GM12878 (cell line): ENCODE measurements at regions not wholly inside any gene's neighbourhood (a gene's known extent, or its start where the extent isn't known, plus 50 kb on each side); places are given as distances from the start of the nearest gene placed in this dataset.

ENCODE experiments used
- ATAC-seq: fragments of 200-7000 bp; cut with Tn5 transposase; 3 replicates; pipeline ENCODE4 v1.9.1; 2020; ENCODE audit warnings: mild to moderate bottlenecking, moderate library complexity
- BruUV-seq: library from RNA; stranded (reverse); fragments of 400-500 nt; replicated peaks from 2 replicates; lab custom pipeline; 2021; lab: Mats Ljungman, UMichigan
- CTCF ChIA-PET: fragments of 300-600 bp; sonication (Branson Sonifier 250); formaldehyde crosslinking; extraction: SDS; loops from one replicate; lab custom pipeline; 2021; ENCODE audit warnings: inconsistent platforms; lab: Yijun Ruan, JAX
- POLR2A ChIA-PET: fragments of 350-600 bp; formaldehyde crosslinking; extraction: SDS; loops from one replicate; lab custom pipeline; 2021; ENCODE audit warnings: inconsistent platforms; lab: Charles Lee
- RAD21 ChIA-PET: fragments of 300-600 bp; sonication (Branson Sonifier 250); formaldehyde crosslinking; loops from one replicate; lab custom pipeline; 2023; ENCODE audit warnings: antibody characterized with exemption; ENCODE audit not compliant: unreplicated experiment; lab: Charles Lee
- SMC1A ChIA-PET: fragments of 300-600 bp; sonication (Branson Sonifier 250); formaldehyde crosslinking; loops from one replicate; lab custom pipeline; 2023; ENCODE audit not compliant: unreplicated experiment, uncharacterized antibody; lab: Charles Lee
- DNase-seq: peaks from one replicate; pipeline ENCODE4 v3.0.0-alpha.2; 2011; ENCODE audit warnings: low read depth, low spot score
- FAIRE-seq: peaks from 3 replicates; lab custom pipeline; 2011; peaks lifted over from hg19 to GRCh38; lab: Jason Lieb, UNC
- H2AFZ ChIP-seq: 2 replicates; pipeline ENCODE4 v1.6.0; 2011; ENCODE audit warnings: low read depth, low read length, control low read depth; ENCODE audit not compliant: control insufficient read depth
- H3K27ac ChIP-seq: 2 replicates; pipeline ENCODE4 v1.5.1; 2011; ENCODE audit warnings: control low read depth; ENCODE audit not compliant: control insufficient read depth, insufficient read depth
- H3K27me3 ChIP-seq, 2 experiments: replicated peaks in 1 of 2; 2 replicates each; pipeline versions ENCODE4 v1.6.0 to v1.6.1; 2011; ENCODE audit warnings: low read length in 1 of 2; ENCODE audit not compliant: control insufficient read depth in 2 of 2, insufficient read depth in 2 of 2
- H3K36me3 ChIP-seq, 2 experiments: 2 replicates each; pipeline ENCODE4 v1.5.1; 2011; ENCODE audit warnings: low read length in 1 of 2; ENCODE audit not compliant: control insufficient read depth in 2 of 2, insufficient read depth in 2 of 2
- H3K4me1 ChIP-seq: 2 replicates; pipeline ENCODE4 v1.6.1; 2011; ENCODE audit warnings: mild to moderate bottlenecking, low read length, moderate library complexity, mixed read lengths; ENCODE audit not compliant: control insufficient read depth, insufficient read depth
- H3K4me2 ChIP-seq: 2 replicates; pipeline ENCODE4 v1.6.0; 2011; ENCODE audit warnings: control low read depth; ENCODE audit not compliant: control insufficient read depth, insufficient read depth
- H3K4me3 ChIP-seq: fragments of 200-600 bp; sonication (generic); 2 replicates; pipeline ENCODE4 v1.5.1; 2016
- H3K79me2 ChIP-seq: 2 replicates; pipeline ENCODE4 v1.6.0; 2011; ENCODE audit warnings: low read length; ENCODE audit not compliant: control insufficient read depth, insufficient read depth
- H3K9ac ChIP-seq: 2 replicates; pipeline ENCODE4 v1.8.0; 2011; ENCODE audit warnings: low read length, control low read depth, mixed read lengths; ENCODE audit not compliant: control insufficient read depth, insufficient read depth
- H3K9me3 ChIP-seq: replicated peaks from 3 replicates; pipeline ENCODE4 v1.5.1; 2011; ENCODE audit warnings: mild to moderate bottlenecking, low read length; ENCODE audit not compliant: control insufficient read depth, insufficient read depth
- H4K20me1 ChIP-seq: 2 replicates; pipeline ENCODE4 v1.6.0; 2011; ENCODE audit not compliant: control insufficient read depth, insufficient read depth
- BHLHE40 ChIP-seq, 2 experiments: fragments of 450-650 bp in 1 of 2; IDR thresholded peaks; 2 replicates each; pipeline ENCODE4 v1.6.1; 2011 to 2017; ENCODE audit warnings: low read depth in 2 of 2, borderline replicate concordance in 1 of 2, improper control_type of control experiment in 1 of 2, low read length in 1 of 2, mild to moderate bottlenecking in 1 of 2
- GATAD2B ChIP-seq: fragments of 450-650 bp; conservative IDR thresholded peaks from 2 replicates; pipeline ENCODE4 v1.6.1; 2017; ENCODE audit warnings: low read depth, mild to moderate bottlenecking, moderate library complexity
- PAX5 ChIP-seq: IDR thresholded peaks from 2 replicates; pipeline ENCODE4 v1.6.1; 2011; ENCODE audit warnings: low read depth, low read length, borderline replicate concordance
- RFX5 ChIP-seq: IDR thresholded peaks from 2 replicates; pipeline ENCODE4 v1.6.1; 2011; ENCODE audit warnings: low read depth, low read length, improper control_type of control experiment
- SMAD1 ChIP-seq: fragments of 450-650 bp; IDR thresholded peaks from 2 replicates; pipeline ENCODE4 v1.6.1; 2018; ENCODE audit warnings: mild to moderate bottlenecking, low read depth; ENCODE audit not compliant: partially characterized antibody
- SUZ12 ChIP-seq: fragments of 200-600 bp; sonication (generic); IDR thresholded peaks from one replicate; pipeline ENCODE4 v1.6.1; 2018; ENCODE audit warnings: antibody characterized with exemption, mild to moderate bottlenecking; ENCODE audit not compliant: unreplicated experiment
- ZNF207 ChIP-seq: fragments of 450-650 bp; IDR thresholded peaks from 2 replicates; pipeline ENCODE4 v1.6.1; 2014; ENCODE audit warnings: antibody characterized with exemption, mild to moderate bottlenecking, borderline replicate concordance
- ZNF217 ChIP-seq: fragments of 450-650 bp; IDR thresholded peaks from 2 replicates; pipeline ENCODE4 v1.6.1; 2017; ENCODE audit warnings: antibody characterized with exemption, mild to moderate bottlenecking
- WGBS: methylation state at CpG from one replicate; pipeline ENCODE4 v1.1.6; 2016; ENCODE audit warnings: low lambda C conversion rate; ENCODE audit not compliant: insufficient replicate concordance, insufficient coverage; ENCODE audit errors: missing lambda C conversion rate; 5-methylcytosine and 5-hydroxymethylcytosine counted together
- in situ Hi-C: fragments of 300-500 bp; cut with MboI; formaldehyde crosslinking; loops from 9 replicates; pipeline ENCODE4 v1.14.3; 2018; ENCODE audit warnings: mixed read lengths
- intact Hi-C: fragments of 100-400 bp; cut with micrococcal nuclease; formaldehyde crosslinking; loops from one replicate; pipeline ENCODE4 v1.14.2; 2022; ENCODE audit not compliant: unreplicated experiment
- TF ChIP-seq, protein P1 (sequence below): IDR thresholded peaks from 2 replicates; pipeline ENCODE4 v1.6.1; 2011; ENCODE audit warnings: borderline replicate concordance, low read depth, mild to moderate bottlenecking, moderate library complexity, mixed read lengths, low read length; ENCODE audit not compliant: insufficient read depth; ENCODE audit errors: extremely low read length

DNA sequence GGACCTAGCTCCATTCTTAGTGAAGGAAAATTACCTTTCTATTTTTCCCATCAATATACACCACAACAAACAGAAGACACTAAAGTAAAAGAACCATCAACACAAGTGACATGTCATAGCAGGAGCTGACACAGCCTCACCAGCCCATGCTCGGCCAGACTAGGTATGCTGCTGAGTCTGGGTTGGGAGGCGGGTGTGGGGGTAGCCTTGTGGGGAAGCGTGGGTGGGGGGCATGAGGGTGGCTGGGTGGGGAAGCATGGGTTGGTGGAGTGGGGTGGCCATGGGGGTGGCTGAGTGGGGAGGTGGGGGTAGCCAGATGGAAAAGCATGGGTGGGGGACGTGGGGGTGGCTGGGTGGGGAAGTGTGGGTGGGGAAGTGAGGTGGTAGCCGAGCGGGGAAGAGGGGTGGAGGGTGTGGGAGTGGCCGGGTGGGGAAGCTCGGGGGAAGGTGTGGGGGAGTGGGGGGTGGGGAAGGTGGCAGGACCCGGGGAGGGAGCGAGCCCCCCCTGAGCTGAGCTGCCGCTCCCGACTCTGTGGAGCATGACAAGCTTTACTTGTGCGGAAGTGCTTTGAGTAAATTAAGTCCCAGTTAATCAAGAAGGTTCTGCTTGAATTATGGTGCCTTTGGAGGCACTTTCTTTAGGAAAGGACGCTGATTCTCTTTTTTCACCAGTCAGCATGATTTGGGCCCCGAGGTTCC lies 294.6 kb upstream of the ZNF32 start:
- ChIA-PET SMC1A (no interaction called here), RAD21 (no interaction called here), POLR2A (no interaction called here), CTCF (no interaction called here)
- 48% methylated on average over 6 of the region's 15 CpGs for WGBS
- H3K9me3 ChIP-seq: no peaks in the 10 kb centered on the region
- no TSS peak for BruUV-seq
- H3K27ac ChIP-seq: no peak overlapping the region
- H3K79me2 ChIP-seq: no peaks in the 10 kb centered on the region
- H3K36me3 ChIP-seq: no peaks in the 10 kb centered on the region
- no peaks in the 10 kb centered on the region for H4K20me1 ChIP-seq
- H3K9ac ChIP-seq: no peak overlapping the region
- DNase-seq: no peak
- H3K4me2 ChIP-seq: no peak overlapping the region
- intact Hi-C loops (no loop called here), in situ Hi-C loops (no loop called here)
- FAIRE-seq: no peak
- no peak overlapping the region for H2AFZ ChIP-seq
- H3K4me3 ChIP-seq: no peak overlapping the region
- H3K4me1 ChIP-seq: peaks cover 18% of the 10 kb centered on the region
- no peak for ATAC-seq
- TF ChIP-seq SMAD1 (no peak), SUZ12 (no peak)
- TF ChIP-seq, protein P1, sequence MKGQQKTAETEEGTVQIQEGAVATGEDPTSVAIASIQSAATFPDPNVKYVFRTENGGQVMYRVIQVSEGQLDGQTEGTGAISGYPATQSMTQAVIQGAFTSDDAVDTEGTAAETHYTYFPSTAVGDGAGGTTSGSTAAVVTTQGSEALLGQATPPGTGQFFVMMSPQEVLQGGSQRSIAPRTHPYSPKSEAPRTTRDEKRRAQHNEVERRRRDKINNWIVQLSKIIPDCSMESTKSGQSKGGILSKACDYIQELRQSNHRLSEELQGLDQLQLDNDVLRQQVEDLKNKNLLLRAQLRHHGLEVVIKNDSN: no peak
- TF ChIP-seq, all 136 proteins: peak for 0
- H3K27me3 ChIP-seq: no peaks in the 10 kb centered on the region

DNA sequence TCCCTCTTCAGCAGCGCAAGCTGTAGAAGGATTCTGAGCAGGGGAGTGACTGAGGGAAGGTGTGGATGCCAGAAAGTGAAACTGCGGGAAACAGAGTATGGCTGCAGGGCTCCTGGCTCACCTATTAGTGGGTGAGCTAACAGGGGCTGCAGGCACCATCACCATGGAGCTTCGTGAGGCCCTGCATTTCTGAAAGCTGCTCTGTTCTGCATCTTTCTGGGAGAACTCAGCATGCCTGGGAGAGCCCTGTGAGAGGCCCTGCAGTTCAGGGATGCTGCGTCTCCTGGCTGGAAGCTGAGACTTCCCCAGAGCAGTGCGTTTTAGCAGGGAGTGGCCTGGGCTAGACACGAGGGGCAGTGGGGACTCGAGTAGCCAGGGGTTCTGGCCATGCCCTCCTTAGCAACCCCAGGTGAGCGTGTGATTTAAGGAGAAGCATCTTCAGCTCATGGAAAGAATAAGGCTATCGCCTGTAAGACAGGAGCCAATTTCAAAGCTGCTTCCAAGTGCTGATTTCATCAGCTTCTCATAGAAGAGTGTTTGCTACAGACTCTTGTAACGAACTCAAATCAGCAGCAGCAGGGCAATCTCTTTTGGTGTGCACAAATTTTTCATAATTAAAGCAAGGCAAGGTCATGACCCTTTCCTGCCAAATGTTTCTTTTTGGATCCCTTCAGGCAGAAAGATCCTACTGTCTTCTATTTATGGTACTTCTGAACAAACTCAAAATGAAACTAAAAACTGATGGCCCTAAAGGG lies 293.6 kb upstream of the ZNF32 start:
- RAD21 ChIA-PET: no interaction called here

More for the DNA sequence above, 293.6 kb upstream of the ZNF32 start:
- CTCF ChIA-PET: no interaction called here
- no peaks in the 10 kb centered on the region for H3K27me3 ChIP-seq
- POLR2A ChIA-PET: no interaction called here
- H3K79me2 ChIP-seq: no peaks in the 10 kb centered on the region
- TF ChIP-seq ZNF207: no peak
- TF ChIP-seq, protein P1: no peak
- TF ChIP-seq ZNF217: no peak
- TF ChIP-seq RFX5: no peak
- no peak for TF ChIP-seq GATAD2B
- TF ChIP-seq PAX5: no peak
- TF ChIP-seq BHLHE40 (IDR thresholded peaks at IDR 0.05; ENCODE audit: borderline replicate concordance in 1 of 2, low read depth in 2 of 2, low read length in 1 of 2): no peak
- intact Hi-C loops: no loop called here
- H3K4me2 ChIP-seq: no peak overlapping the region
- SMC1A ChIA-PET: interaction anchor here (1.0 kb wide), 1 partner anchor 8 kb away, joined by 3 read pairs; no protein-coding TSS in a partner anchor
- no peak overlapping the region for H2AFZ ChIP-seq
- in situ Hi-C loops: no loop called here
- BruUV-seq: no TSS peak
- 50% methylated on average over 10 of the region's 10 CpGs for WGBS
- no peak overlapping the region for H3K9ac ChIP-seq
- H3K36me3 ChIP-seq: no peaks in the 10 kb centered on the region
- H3K4me1 ChIP-seq: peaks cover 18% of the 10 kb centered on the region
- ATAC-seq (no peak), FAIRE-seq (no peak), DNase-seq (no peak)
- no peak overlapping the region for H3K27ac ChIP-seq
- no peaks in the 10 kb centered on the region for H3K9me3 ChIP-seq
- H3K4me3 ChIP-seq: no peak overlapping the region
- H4K20me1 ChIP-seq: no peaks in the 10 kb centered on the region
